NCI-H2227 (cell line): ENCODE measurements at regions not wholly inside any gene's neighbourhood (a gene's known extent, or its start where the extent isn't known, plus 50 kb on each side); places are given as distances from the start of the nearest gene placed in this dataset.
"Not testable (repeated sequence)": the region's sequence is repeated elsewhere in the genome, so short reads cannot be mapped to it uniquely, and the experiment has no call there.

ENCODE experiments used
- DNase-seq: peaks from one replicate; lab custom pipeline; 2025; ENCODE audit not compliant: unreplicated experiment; lab: John Stamatoyannopoulos, UW

GRCh38 chr6:153984811-153985210 is 54.2 kb upstream of the OPRM1 start:
- DNase-seq: no peak

- no peak for DNase-seq
Observed at GRCh38 chr6:153980171-153980570, 58.9 kb upstream of the OPRM1 start.

GRCh38 chr6:153978911-153979548 is 60.0 kb upstream of the OPRM1 start:
- DNase-seq: not testable (repeated sequence)

GRCh38 chr6:153976921-153977693 is 61.9 kb upstream of the OPRM1 start:
- no peak for DNase-seq

- DNase-seq: no peak
Observed at GRCh38 chr6:153966001-153966400, 73.0 kb upstream of the OPRM1 start.

- DNase-seq: no peak
Observed at GRCh38 chr6:153963352-153963751, 75.7 kb upstream of the OPRM1 start.

- DNase-seq: no peak
Observed at GRCh38 chr6:153962555-153962954, 76.5 kb upstream of the OPRM1 start.

GRCh38 chr6:153960741-153961140 is 78.3 kb upstream of the OPRM1 start:
- no peak for DNase-seq

- no peak for DNase-seq
Observed at GRCh38 chr6:153960281-153960680, 78.8 kb upstream of the OPRM1 start.

- DNase-seq: no peak
Observed at GRCh38 chr6:153959276-153959675, 79.8 kb upstream of the OPRM1 start.

- no peak for DNase-seq
Observed at GRCh38 chr6:153958860-153959259, 80.2 kb upstream of the OPRM1 start.

GRCh38 chr6:153957394-153957793 is 81.6 kb upstream of the OPRM1 start:
- DNase-seq: no peak

- no peak for DNase-seq
Observed at GRCh38 chr6:153956808-153957207, 82.2 kb upstream of the OPRM1 start.

- no peak for DNase-seq
Observed at GRCh38 chr6:153949616-153950015, 89.4 kb upstream of the OPRM1 start.

- no peak for DNase-seq
Observed at GRCh38 chr6:153947808-153948447, 91.1 kb upstream of the OPRM1 start.

- DNase-seq: no peak
Observed at GRCh38 chr6:153944201-153944600, 94.8 kb upstream of the OPRM1 start.

- DNase-seq: no peak
Observed at GRCh38 chr6:153942361-153942760, 96.7 kb upstream of the OPRM1 start.

GRCh38 chr6:153941768-153942167 is 97.3 kb upstream of the OPRM1 start:
- DNase-seq: no peak

GRCh38 chr6:153938876-153939275 is 100.2 kb upstream of the OPRM1 start:
- no peak for DNase-seq

- no peak for DNase-seq
Observed at GRCh38 chr6:153931431-153931830, 107.6 kb upstream of the OPRM1 start.

GRCh38 chr6:153927867-153928266 is 111.2 kb upstream of the OPRM1 start:
- no peak for DNase-seq

- no peak for DNase-seq
Observed at GRCh38 chr6:153898360-153899059, 140.5 kb upstream of the OPRM1 start.
